Cardiac muscle cell (in vitro differentiated cells and primary cell): ENCODE measurements at regions not wholly inside any gene's neighbourhood (a gene's known extent, or its start where the extent isn't known, plus 50 kb on each side); places are given as distances from the start of the nearest gene placed in this dataset.

Experiments
- DNase-seq, 2 donors: peaks; one replicate each; pipeline versions ENCODE4 v3.0.0 to v3.0.0-alpha.2; 2010 to 2017; ENCODE audit warnings: low read depth in 1 of 2, low spot score in 1 of 2
- H3K27ac ChIP-seq: fragments of 200-600 bp; sonication (generic); 2 replicates; pipeline ENCODE4 v1.5.1; 2016
- H3K27me3 ChIP-seq: fragments of 200-600 bp; sonication (generic); 2 replicates; pipeline ENCODE4 v1.6.0; 2016; ENCODE audit warnings: control low read depth
- H3K36me3 ChIP-seq: fragments of 200-600 bp; sonication (generic); 2 replicates; pipeline ENCODE4 v1.5.1; 2016; ENCODE audit warnings: control low read depth
- H3K4me1 ChIP-seq: fragments of 200-600 bp; sonication (generic); 2 replicates; pipeline ENCODE4 v1.8.1; 2017; ENCODE audit warnings: low read depth, mild to moderate bottlenecking, mixed run types
- H3K4me3 ChIP-seq: fragments of 200-600 bp; sonication (generic); 2 replicates; pipeline ENCODE4 v1.5.1; 2016; ENCODE audit warnings: mild to moderate bottlenecking
- H3K9me3 ChIP-seq: fragments of 200-600 bp; sonication (generic); 2 replicates; pipeline ENCODE4 v1.5.1; 2017; ENCODE audit warnings: low read depth, mild to moderate bottlenecking, control low read depth
- TF ChIP-seq, protein P1 (sequence below): IDR thresholded peaks from 2 replicates; pipeline ENCODE4 v1.5.1; 2012; ENCODE audit warnings: low read depth, mild to moderate bottlenecking, low read length

DNA sequence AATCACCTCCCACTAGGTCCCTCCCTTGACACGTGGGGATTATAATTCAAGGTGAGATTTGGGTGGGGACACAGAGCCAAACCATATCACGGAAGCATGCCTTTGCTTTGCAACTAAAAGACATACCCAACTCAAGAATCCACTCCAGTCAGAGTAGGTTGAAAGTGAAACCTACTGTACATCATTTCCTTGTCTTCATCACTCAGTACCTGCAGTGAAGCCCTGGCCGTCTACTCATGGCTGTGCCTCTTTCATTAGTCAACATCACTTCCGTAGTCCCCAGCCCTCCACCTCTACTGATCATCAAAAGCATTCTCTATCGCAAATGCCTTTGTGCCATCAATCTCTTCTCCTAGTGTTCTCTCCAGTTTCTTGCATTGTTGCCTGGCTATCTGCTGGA lies 343.1 kb upstream of the ARGLU1 start:
- DNase-seq: no peak
- TF ChIP-seq, protein P1, sequence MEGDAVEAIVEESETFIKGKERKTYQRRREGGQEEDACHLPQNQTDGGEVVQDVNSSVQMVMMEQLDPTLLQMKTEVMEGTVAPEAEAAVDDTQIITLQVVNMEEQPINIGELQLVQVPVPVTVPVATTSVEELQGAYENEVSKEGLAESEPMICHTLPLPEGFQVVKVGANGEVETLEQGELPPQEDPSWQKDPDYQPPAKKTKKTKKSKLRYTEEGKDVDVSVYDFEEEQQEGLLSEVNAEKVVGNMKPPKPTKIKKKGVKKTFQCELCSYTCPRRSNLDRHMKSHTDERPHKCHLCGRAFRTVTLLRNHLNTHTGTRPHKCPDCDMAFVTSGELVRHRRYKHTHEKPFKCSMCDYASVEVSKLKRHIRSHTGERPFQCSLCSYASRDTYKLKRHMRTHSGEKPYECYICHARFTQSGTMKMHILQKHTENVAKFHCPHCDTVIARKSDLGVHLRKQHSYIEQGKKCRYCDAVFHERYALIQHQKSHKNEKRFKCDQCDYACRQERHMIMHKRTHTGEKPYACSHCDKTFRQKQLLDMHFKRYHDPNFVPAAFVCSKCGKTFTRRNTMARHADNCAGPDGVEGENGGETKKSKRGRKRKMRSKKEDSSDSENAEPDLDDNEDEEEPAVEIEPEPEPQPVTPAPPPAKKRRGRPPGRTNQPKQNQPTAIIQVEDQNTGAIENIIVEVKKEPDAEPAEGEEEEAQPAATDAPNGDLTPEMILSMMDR: no peak

DNA sequence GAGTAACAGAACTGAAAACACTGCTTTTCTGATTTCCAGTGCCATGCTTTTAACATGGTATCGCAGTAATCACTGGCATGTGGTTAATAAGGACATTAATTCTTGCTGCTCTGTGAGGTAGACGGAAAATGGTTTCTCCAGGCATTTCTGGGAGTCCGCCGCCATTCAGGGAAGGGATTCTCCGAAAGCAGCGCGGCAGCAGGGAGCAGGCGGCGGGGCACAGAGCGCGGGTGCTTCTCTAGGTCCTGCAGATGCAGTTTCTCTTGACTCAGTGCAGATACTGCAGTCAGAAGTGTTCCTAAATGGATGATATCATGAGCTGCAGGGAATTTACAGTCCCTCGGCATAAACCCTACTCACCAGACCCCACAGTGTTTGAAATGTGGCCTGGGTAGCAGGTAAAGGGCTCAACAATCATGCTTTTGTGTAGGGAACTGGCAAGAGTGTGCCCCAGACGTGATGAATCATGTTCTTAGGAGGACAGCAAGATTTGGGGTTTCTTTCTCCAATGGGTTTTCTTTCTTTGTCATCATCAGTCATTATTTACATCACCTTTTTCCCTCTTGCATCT lies 338.6 kb upstream of the ARGLU1 start:
- H3K27me3 ChIP-seq: no peaks in the 10 kb centered on the region
- no peaks in the 10 kb centered on the region for H3K4me1 ChIP-seq
- H3K36me3 ChIP-seq: no peaks in the 10 kb centered on the region
- DNase-seq: no peak
- H3K27ac ChIP-seq: no peak overlapping the region
- H3K9me3 ChIP-seq: no peaks in the 10 kb centered on the region
- no peak overlapping the region for H3K4me3 ChIP-seq
- TF ChIP-seq, protein P1: no peak

More for the DNA sequence above, 343.1 kb upstream of the ARGLU1 start:
- no peaks in the 10 kb centered on the region for H3K4me1 ChIP-seq
- H3K9me3 ChIP-seq: no peaks in the 10 kb centered on the region
- H3K4me3 ChIP-seq: no peak overlapping the region
- no peaks in the 10 kb centered on the region for H3K36me3 ChIP-seq
- no peaks in the 10 kb centered on the region for H3K27me3 ChIP-seq
- H3K27ac ChIP-seq: no peak overlapping the region

DNA sequence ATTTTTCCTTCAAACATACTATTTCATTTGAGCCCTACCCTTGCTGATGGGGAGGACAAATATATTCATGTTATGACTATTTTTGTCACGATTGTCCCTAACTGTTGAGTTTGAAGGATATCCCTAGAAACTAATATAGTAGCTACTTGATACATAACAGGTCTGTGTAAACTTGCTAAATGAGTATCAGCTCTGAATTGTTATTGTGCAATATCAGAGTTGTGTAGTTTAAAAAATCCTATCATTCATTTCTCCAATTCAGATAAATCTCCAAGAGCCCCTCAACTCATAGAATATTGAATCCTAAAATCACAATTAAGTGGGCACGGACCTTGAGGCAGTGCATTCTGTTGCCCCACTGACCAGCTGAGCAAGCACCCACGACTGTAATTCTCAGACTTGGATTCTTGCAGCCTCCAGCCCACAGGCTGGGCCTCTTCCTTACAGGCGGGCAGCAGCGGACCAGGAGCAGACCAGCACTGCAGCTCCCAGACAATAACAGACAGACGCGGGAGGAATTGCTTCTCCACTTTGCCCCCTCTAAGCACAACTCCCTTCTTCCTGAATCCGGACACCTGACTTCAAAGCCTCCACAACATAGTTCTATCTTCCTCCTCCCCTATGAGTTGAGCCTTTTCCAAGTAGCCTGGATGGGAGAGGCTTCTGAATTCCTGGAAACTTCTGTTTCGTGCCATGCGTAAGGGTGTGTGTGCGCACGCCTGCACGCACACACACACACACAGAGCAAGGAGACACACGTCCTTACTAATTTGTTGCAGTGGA lies 337.6 kb upstream of the ARGLU1 start:
- H3K4me3 ChIP-seq: no peak overlapping the region
- H3K36me3 ChIP-seq: no peaks in the 10 kb centered on the region
- no peaks in the 10 kb centered on the region for H3K4me1 ChIP-seq
- H3K27me3 ChIP-seq: no peaks in the 10 kb centered on the region
- no peak for DNase-seq
- no peak overlapping the region for H3K27ac ChIP-seq
- TF ChIP-seq, protein P1: no peak
- no peaks in the 10 kb centered on the region for H3K9me3 ChIP-seq

DNA sequence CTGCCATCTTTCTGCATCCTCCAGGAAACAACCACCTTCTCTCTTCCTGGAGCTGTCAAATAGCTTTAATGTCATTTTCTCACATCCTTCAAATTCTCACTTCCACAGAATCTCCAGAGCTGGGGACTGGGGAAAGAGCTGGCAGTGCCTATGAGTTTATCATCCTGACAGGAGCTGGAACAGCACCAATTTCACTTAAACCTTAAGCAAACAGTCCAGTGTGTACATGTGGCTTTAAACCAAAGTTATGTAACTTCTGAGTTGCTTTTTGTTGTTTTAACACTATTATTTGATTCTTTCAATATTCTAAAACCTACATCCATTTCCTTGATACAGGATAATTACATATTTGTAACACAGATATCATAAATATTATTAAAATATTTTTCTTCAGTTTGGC lies 331.5 kb upstream of the ARGLU1 start:
- Histone ChIP-seq H3K4me1 (no peaks in the 10 kb centered on the region), H3K36me3 (no peaks in the 10 kb centered on the region), H3K27ac (no peak overlapping the region), H3K27me3 (no peaks in the 10 kb centered on the region), H3K4me3 (no peak overlapping the region), H3K9me3 (no peaks in the 10 kb centered on the region)
- no peak for DNase-seq
- TF ChIP-seq, protein P1: no peak

DNA sequence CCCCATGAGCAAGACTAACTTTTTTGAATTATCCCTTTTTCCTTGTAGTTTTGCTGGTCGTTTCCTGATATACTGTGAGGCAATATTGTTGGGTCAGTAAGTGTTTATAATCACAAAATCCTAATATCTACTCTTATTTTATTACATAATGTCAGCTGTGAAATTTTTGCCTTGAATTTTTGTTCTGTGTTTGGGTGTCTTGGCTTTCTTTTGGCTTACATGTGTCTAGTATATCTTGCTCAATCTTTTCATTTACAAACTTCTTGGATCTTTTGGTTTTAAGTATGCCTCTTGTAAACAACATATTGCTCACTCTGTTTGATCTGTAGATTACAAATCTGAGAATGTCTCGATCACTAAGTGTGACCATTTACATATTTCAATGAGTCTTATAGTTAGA lies 330.3 kb upstream of the ARGLU1 start:
- Histone ChIP-seq H3K9me3 (no peaks in the 10 kb centered on the region), H3K27ac (no peak overlapping the region), H3K36me3 (no peaks in the 10 kb centered on the region), H3K4me1 (no peaks in the 10 kb centered on the region), H3K4me3 (no peak overlapping the region), H3K27me3 (no peaks in the 10 kb centered on the region)
- TF ChIP-seq, protein P1: no peak
- DNase-seq: no peak
